ENCODE measurements at regions not wholly inside any gene's neighbourhood (a gene's known extent, or its start where the extent isn't known, plus 50 kb on each side); places are given as distances from the start of the nearest gene placed in this dataset.

DNA sequence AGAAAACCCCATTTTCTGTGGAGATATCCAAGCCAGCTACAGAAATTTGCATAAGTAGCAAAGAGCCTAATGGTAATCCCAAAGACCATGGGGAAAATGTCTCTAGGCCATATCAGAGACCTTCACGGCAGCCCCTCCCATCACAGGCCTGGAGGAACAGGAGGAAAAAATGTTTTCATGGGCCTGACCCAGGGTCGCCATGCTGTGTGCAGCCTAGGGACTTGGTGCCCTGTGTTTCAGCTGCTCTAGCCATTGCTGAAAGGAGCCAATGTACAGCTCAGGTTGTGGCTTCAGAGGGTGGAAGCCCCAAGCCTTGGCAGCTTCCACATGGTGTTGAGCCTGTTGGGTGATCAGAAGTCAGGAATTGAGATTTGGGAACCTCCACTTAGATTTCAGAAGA, 1150.7 kb downstream of the OTOL1 start:
- H3K27me3 ChIP-seq (ENCODE audit: insufficient read depth, low read length): no peaks in the 10 kb centered on the region
- H3K4me3 ChIP-seq (replicated peaks in 1 of 2; ENCODE audit: low read depth in 1 of 2, low read length in 2 of 2): no peak overlapping the region
- BruUV-seq (replicated peaks): no TSS peak
- H3K27ac ChIP-seq (ENCODE audit: low read depth, low read length): no peak overlapping the region
- H4K20me1 ChIP-seq (ENCODE audit: insufficient read depth): no peaks in the 10 kb centered on the region
- RAD21 ChIA-PET (ENCODE audit: low non-redundant PET in 1 of 2, low total read pairs in 2 of 2, uncharacterized antibody in 2 of 2, unreplicated experiment in 2 of 2): no interaction called here
- no peak overlapping the region for H3K4me2 ChIP-seq (ENCODE audit: low read length)
- CTCF ChIA-PET: no interaction called here
- ATAC-seq (no peak), DNase-seq (ENCODE audit: low read depth, low spot score) (no peak)
- POLR2A ChIA-PET: no interaction called here
- TF ChIP-seq CBX3 (IDR thresholded peaks at IDR 0.05; ENCODE audit: low read depth) (no peak), YY1 (IDR thresholded peaks at IDR 0.05; ENCODE audit: extremely low read depth, insufficient replicate concordance, low read depth, low read length) (no peak), POLR2AphosphoS5 (IDR thresholded peaks at IDR 0.05; ENCODE audit: low read depth, low read length) (no peak), EZH2phosphoT487 (IDR thresholded peaks at IDR 0.05; ENCODE audit: borderline replicate concordance) (no peak), ZFX (IDR thresholded peaks at IDR 0.05) (no peak), TCF7L2 (IDR thresholded peaks at IDR 0.05; ENCODE audit: borderline replicate concordance, extremely low read depth, insufficient read depth, insufficient read length) (no peak), JUND (IDR thresholded peaks at IDR 0.05) (no peak), SIN3A (IDR thresholded peaks at IDR 0.05; ENCODE audit: low read depth) (no peak), FOSL1 (IDR thresholded peaks at IDR 0.05; ENCODE audit: low read depth) (no peak)
- TF ChIP-seq, protein P1, sequence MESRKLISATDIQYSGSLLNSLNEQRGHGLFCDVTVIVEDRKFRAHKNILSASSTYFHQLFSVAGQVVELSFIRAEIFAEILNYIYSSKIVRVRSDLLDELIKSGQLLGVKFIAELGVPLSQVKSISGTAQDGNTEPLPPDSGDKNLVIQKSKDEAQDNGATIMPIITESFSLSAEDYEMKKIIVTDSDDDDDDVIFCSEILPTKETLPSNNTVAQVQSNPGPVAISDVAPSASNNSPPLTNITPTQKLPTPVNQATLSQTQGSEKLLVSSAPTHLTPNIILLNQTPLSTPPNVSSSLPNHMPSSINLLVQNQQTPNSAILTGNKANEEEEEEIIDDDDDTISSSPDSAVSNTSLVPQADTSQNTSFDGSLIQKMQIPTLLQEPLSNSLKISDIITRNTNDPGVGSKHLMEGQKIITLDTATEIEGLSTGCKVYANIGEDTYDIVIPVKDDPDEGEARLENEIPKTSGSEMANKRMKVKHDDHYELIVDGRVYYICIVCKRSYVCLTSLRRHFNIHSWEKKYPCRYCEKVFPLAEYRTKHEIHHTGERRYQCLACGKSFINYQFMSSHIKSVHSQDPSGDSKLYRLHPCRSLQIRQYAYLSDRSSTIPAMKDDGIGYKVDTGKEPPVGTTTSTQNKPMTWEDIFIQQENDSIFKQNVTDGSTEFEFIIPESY (IDR thresholded peaks at IDR 0.05; ENCODE audit: extremely low read depth, insufficient replicate concordance, low read length): no peak
- TF ChIP-seq, protein P2, sequence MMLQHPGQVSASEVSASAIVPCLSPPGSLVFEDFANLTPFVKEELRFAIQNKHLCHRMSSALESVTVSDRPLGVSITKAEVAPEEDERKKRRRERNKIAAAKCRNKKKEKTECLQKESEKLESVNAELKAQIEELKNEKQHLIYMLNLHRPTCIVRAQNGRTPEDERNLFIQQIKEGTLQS (IDR thresholded peaks at IDR 0.05): no peak
- TF ChIP-seq, protein P3, sequence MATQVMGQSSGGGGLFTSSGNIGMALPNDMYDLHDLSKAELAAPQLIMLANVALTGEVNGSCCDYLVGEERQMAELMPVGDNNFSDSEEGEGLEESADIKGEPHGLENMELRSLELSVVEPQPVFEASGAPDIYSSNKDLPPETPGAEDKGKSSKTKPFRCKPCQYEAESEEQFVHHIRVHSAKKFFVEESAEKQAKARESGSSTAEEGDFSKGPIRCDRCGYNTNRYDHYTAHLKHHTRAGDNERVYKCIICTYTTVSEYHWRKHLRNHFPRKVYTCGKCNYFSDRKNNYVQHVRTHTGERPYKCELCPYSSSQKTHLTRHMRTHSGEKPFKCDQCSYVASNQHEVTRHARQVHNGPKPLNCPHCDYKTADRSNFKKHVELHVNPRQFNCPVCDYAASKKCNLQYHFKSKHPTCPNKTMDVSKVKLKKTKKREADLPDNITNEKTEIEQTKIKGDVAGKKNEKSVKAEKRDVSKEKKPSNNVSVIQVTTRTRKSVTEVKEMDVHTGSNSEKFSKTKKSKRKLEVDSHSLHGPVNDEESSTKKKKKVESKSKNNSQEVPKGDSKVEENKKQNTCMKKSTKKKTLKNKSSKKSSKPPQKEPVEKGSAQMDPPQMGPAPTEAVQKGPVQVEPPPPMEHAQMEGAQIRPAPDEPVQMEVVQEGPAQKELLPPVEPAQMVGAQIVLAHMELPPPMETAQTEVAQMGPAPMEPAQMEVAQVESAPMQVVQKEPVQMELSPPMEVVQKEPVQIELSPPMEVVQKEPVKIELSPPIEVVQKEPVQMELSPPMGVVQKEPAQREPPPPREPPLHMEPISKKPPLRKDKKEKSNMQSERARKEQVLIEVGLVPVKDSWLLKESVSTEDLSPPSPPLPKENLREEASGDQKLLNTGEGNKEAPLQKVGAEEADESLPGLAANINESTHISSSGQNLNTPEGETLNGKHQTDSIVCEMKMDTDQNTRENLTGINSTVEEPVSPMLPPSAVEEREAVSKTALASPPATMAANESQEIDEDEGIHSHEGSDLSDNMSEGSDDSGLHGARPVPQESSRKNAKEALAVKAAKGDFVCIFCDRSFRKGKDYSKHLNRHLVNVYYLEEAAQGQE (IDR thresholded peaks at IDR 0.05; ENCODE audit: low read depth): no peak
- TF ChIP-seq, protein P4, sequence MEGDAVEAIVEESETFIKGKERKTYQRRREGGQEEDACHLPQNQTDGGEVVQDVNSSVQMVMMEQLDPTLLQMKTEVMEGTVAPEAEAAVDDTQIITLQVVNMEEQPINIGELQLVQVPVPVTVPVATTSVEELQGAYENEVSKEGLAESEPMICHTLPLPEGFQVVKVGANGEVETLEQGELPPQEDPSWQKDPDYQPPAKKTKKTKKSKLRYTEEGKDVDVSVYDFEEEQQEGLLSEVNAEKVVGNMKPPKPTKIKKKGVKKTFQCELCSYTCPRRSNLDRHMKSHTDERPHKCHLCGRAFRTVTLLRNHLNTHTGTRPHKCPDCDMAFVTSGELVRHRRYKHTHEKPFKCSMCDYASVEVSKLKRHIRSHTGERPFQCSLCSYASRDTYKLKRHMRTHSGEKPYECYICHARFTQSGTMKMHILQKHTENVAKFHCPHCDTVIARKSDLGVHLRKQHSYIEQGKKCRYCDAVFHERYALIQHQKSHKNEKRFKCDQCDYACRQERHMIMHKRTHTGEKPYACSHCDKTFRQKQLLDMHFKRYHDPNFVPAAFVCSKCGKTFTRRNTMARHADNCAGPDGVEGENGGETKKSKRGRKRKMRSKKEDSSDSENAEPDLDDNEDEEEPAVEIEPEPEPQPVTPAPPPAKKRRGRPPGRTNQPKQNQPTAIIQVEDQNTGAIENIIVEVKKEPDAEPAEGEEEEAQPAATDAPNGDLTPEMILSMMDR (IDR thresholded peaks at IDR 0.05 in 2 of 3, conservative IDR thresholded peaks at IDR 0.05 in 1 of 3; ENCODE audit: borderline replicate concordance in 1 of 3, insufficient read depth in 1 of 3, low read depth in 2 of 3, low read length in 2 of 3): no peak
- no peaks in the 10 kb centered on the region for H3K36me3 ChIP-seq (ENCODE audit: control insufficient read depth in 1 of 2, insufficient read depth in 2 of 2, low read length in 2 of 2)
- no peaks in the 10 kb centered on the region for H3K4me1 ChIP-seq (ENCODE audit: control insufficient read depth in 1 of 2, insufficient read depth in 2 of 2, low read length in 2 of 2)
- H3K9me3 ChIP-seq (ENCODE audit: control insufficient read depth in 1 of 2, insufficient read depth in 1 of 2, low read depth in 1 of 2, low read length in 2 of 2): no peaks in the 10 kb centered on the region
- H3K9ac ChIP-seq (ENCODE audit: low read length): no peak overlapping the region
- H2AFZ ChIP-seq (ENCODE audit: low read depth, low read length, poor library complexity, severe bottlenecking): no peak overlapping the region
- H3K9me2 ChIP-seq (ENCODE audit: insufficient read depth): no peaks in the 10 kb centered on the region
- no peaks in the 10 kb centered on the region for H3K79me2 ChIP-seq (ENCODE audit: insufficient read depth, low read length)
- intact Hi-C loops (cut with micrococcal nuclease): no loop called here

All from HCT116 (cell line).